ENCODE measurements at regions not wholly inside any gene's neighbourhood (a gene's known extent, or its start where the extent isn't known, plus 50 kb on each side); places are given as distances from the start of the nearest gene placed in this dataset.

DNA sequence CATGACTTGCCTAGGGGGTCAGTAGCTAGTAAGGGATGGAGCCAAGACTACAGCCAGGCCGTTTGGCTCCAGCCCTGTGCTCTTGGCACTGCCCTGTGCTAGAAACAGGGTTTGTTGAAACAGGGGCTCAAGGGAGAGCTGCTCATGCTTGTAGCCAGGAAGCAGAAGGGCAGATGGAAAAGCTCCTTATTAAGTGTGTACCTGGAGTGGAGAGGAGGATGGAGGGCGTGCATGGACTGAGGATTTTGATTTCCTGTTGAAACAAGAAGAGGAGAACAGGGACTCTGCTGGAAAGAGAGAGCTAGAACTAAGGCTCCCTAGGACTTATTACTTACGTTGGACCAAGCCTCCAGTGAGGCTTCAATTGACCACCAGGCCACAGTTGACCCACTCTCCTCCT is 363.0 kb downstream of the MID1IP1 start:
- in situ Hi-C loops (cut with MboI; ENCODE audit: low sequenced_read_pairs): no loop called here

DNA sequence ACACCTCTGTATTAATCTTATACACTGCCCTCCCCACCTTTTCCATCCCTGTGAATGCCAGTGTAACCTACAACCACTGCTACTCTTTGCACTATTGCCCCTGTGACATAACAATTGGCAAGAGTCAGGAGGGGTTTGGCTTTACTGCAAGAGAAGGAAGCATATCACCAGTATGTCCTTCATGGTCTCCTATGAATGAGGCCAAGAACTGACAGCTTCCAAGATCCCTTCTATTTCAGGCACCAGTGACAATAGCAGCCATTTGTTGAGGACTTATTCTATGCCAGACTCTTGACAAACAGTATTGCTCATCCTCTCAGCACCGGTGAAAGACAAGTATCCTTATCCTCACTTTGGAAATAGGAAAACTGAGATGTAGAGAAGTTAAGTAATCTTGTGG is 363.9 kb downstream of the MID1IP1 start:
- in situ Hi-C loops (cut with MboI; ENCODE audit: low sequenced_read_pairs): no loop called here

DNA sequence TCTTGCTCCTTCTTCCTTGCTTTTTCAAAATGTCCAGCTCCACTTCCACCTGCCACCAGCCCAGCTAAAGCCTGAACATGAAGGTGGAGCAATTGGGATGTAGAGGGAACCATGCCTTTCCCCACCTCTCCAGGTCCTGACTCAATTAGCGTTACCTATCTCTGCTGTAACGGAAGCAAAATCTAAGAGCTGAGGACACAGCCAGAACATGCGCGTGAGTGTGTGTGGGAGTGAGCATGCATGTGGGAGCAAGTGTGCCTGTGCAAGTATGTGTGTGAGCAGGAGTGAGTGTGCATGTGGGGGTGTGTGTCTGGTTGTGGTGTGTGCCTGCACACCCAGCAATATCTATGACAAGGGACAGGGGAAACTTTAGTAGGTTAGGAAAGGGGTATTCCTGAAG is 364.5 kb downstream of the MID1IP1 start:
- in situ Hi-C loops (cut with MboI; ENCODE audit: low sequenced_read_pairs): no loop called here

DNA sequence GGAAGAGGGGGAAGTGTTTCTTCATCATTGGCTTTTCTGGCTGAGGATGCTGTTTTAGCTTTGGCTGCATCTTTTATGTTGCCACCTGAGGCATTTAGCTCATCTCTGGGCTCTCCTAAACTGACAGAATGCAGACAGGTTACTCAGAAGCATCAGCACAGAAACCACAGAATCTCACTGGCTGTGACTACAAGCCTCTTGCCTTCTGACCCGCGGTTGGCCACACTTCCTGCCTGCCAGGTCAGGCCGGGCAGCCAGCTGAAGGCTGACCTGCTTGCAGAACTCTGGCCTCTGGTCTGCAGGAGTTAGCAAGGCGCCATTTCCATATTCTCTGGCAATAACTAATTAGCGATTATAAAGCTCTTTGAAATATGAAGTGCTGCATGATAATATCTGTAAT is 366.5 kb downstream of the MID1IP1 start:
- in situ Hi-C loops (cut with MboI; ENCODE audit: low sequenced_read_pairs): no loop called here

DNA sequence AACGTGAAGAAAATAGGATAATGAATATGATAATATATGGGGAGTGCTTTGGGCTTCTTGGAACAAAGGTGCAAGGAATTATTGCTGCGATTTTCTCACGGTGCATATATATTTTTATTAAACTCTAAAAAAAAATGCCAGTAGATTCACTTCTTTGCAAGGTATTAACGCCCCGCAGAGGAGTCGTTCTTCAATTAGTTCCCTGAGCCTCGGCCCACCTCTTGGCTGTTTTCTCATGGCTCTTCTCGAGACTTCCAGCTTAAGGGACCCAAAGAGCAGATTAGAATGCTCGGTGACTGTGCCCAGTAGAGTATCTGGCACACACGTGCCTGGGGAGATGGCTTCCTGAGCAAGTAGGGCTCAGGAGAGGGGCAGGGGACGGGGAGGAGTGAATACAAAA is 367.4 kb downstream of the MID1IP1 start:
- in situ Hi-C loops (cut with MboI; ENCODE audit: low sequenced_read_pairs): no loop called here

DNA sequence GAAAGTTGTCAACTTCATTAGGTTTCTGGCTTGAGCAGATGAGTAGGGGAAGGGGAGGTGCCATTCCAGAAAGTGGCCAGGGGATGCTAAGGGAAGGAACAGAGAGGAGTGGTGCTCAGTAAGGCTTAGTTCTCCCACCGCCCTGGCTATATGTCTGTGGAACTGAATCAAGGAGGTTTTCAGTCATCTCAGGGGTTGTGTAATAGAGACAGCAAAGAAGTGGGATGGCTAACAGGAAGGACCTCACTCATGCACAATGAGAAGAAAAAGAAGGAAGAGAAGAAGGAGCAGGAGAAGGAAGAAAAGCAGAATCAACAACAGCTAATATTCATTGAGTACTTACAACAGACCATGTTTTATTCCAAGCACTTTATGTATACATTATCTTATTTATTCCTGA is 368.7 kb downstream of the MID1IP1 start:
- in situ Hi-C loops (cut with MboI; ENCODE audit: low sequenced_read_pairs): no loop called here

DNA sequence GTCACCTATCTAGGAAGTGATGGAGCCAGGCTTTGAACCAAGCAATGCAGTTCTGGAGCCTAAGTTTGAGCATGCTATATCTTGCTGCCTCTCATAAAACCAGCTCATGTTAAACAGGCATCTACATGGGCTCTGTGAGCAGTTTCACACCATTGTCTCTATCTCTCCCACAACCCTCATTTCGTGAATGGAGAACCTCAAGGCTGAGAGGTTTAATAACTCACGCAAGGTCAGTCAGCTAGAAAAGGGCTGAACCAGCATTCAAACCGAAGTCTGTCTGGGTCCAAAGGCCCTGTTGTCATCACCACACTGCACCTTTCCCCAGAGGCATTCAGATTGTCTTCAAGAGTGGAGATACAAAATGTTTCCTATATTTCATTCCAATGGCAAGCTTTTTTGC is 369.2 kb downstream of the MID1IP1 start:
- in situ Hi-C loops (cut with MboI; ENCODE audit: low sequenced_read_pairs): no loop called here

DNA sequence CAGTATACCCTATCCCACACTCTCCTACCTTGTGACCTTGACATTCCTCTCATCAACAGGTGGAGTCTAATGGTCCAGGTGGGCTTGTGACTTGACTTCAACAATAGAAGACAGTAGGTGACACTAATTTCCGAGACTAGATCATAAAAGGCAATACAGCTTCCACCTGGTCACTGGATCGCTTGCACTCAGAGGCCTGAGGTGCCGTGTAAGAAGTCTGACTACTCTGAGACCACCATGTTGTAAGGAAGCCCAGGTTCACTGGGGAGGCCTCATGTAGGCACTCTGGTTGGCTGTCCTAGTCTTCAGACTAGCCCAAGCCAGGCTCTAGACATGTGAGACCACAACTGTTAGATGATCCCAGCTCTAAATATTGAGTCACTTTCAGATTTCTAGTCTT is 370.4 kb downstream of the MID1IP1 start:
- in situ Hi-C loops (cut with MboI; ENCODE audit: low sequenced_read_pairs): no loop called here

DNA sequence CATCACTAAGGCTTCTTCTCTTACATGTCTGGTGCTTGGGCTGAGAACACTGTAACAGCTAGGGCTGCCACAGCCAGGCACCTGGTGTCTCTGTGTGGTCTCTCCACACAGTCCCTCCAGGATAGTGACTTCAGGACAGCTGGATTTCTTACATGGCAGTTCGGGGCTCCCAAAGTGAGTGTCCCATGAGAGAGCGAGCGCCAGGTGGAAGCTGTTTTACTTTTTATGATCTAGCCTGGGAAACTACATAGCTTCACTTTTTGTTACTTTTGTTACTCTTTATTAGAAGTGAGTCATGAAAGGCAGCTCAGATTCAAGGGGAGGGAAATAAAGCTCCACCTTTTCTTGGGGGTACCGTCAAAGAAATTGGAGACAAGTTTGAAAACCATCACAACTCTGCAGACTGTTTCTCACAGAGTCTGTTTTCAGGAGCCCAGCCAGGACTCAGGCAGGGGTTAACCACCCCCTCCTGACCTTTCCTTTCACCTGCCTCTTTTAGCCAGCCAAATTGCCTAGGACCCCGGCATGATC is 373.0 kb downstream of the MID1IP1 start:
- in situ Hi-C loops (cut with MboI; ENCODE audit: low sequenced_read_pairs): no loop called here

DNA sequence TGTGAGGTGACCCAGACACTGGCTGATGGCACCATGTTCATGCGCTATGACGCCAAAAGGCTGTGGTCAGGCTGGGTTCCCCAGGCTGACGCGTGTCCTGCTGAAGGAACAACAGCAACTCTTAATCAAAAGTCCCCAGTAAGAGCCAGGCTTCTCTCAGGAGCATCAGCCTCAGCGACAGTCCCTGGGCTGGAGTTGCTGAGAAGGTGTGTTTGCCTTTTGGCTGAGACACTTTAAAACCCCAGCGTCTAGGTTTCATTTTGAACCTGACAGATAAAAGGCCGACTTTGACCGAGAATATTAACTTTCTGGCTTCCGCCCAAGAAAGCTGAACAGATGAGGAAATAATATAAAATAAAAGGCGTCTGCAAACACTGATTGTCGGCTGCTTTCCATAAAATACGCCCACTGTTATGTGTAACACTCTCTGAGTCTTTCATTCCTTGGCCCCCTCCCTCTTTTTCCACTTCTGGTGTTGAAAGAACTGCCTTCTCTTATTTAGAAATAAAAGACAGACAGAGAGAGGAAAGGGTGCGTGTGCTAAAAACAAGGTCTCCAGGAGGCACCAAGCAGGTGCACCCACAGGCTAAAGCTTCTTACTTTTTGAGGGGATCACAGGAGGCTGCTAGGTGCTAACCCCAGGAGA is 373.6 kb downstream of the MID1IP1 start:
- in situ Hi-C loops (cut with MboI; ENCODE audit: low sequenced_read_pairs): no loop called here

DNA sequence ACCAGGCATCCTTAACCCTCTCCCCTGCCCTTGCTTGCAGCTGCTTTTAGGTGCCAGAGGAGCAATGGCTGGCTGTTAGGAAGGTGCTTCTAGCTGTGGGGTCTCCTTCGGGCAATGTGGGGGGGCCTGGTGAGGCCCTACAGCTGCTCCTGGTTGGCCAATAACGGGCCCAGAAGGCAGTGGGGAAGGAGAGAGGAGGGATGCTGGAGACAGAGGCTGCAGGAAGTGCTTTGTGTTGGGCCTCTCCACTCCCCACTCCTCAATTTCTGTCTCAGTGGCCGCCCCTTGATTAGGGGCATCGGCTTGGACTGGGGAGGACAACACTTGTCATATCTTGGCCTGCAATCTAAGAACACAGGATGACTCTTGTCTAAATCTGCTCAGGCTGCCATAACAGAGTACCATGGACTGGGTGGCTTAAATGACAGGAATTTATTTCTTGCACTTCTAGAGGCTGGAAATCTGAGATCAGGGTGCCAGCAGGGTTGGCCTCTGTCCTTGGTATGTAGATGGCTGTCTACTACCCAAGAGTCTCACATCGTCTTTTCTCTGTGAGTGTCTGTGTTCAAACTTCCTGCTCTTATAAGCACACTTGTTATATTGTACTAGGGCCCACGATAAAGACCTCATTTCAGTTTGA is 374.3 kb downstream of the MID1IP1 start:
- in situ Hi-C loops (cut with MboI; ENCODE audit: low sequenced_read_pairs): no loop called here

DNA sequence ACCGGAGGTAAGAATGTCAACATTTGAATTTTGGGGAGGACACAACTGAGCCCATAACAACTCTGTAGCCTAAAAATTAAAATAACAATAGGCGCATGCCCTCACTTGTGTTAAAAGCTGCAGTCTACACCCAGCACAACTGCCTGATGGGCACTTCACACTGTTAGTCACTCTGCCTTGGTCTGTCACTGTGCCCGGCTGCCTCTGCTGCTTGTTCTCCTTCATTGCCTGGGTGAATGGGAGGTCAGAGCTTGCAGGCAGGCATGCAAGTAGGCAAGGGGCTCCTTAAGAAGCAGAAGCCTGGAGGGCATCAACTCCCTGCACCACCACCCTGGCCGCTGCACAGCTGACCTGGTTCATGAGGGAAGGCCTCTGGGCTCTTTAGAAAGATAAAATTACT is 374.8 kb downstream of the MID1IP1 start:
- in situ Hi-C loops (cut with MboI; ENCODE audit: low sequenced_read_pairs): no loop called here

DNA sequence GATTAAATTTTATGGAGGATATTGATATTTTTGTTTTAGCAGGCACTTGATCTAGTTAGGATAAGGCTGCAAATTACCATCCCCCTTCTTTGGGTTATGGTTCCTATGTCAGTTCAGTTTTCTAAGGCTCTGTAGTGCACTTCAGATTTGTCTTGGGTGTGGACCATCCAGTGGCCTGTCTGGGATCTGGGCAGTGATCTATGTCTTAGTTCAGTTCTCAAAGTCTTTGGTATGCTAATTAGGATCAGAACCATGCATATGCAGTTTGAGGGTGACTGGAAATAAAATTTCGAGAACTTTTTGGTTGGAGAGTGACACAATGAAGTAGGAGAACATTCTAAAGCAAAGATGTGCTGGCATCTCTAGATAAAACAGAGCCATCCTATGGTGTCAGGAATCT is 388.2 kb downstream of the MID1IP1 start:
- in situ Hi-C loops (cut with MboI; ENCODE audit: low sequenced_read_pairs): no loop called here

DNA sequence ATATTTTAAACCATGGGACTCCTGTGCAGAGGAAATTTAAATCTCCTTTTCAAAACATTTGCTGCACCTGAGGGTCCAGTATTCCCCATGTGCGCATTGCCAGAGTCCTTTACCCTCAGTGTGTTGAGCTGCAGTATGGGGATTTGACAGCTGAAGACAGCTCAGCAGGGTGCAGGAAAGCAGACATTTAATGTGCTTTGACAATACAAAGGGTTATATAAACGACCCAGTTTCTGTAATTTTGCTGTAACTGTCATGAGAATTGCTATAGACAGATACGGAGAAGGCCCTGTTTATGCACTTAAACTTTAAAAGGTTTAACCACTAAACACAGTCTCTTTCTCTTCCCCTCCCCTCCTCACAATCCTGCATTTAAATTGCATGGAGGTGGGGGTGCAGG is 393.4 kb downstream of the MID1IP1 start:
- in situ Hi-C loops (cut with MboI; ENCODE audit: low sequenced_read_pairs): no loop called here

DNA sequence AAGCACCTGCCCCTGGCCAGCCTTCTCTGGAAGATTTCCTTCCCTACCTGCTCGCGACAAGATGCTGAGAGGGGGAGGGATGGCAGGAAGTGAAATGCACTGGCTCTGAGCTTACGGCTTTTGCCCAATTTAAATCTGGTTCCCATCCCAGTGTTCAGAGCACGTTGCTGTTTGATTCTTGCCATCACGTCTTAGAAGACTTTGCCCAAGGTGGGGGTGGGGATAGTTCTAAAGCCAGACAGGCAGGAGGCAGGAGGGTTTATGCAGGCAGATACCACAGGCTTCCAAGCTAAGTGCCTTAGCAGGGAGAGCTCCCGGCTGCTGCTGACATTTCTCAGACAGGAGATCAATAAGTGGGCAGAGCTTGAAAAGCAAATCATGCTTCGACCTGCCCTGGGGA is 393.9 kb downstream of the MID1IP1 start:
- in situ Hi-C loops (cut with MboI; ENCODE audit: low sequenced_read_pairs): no loop called here

DNA sequence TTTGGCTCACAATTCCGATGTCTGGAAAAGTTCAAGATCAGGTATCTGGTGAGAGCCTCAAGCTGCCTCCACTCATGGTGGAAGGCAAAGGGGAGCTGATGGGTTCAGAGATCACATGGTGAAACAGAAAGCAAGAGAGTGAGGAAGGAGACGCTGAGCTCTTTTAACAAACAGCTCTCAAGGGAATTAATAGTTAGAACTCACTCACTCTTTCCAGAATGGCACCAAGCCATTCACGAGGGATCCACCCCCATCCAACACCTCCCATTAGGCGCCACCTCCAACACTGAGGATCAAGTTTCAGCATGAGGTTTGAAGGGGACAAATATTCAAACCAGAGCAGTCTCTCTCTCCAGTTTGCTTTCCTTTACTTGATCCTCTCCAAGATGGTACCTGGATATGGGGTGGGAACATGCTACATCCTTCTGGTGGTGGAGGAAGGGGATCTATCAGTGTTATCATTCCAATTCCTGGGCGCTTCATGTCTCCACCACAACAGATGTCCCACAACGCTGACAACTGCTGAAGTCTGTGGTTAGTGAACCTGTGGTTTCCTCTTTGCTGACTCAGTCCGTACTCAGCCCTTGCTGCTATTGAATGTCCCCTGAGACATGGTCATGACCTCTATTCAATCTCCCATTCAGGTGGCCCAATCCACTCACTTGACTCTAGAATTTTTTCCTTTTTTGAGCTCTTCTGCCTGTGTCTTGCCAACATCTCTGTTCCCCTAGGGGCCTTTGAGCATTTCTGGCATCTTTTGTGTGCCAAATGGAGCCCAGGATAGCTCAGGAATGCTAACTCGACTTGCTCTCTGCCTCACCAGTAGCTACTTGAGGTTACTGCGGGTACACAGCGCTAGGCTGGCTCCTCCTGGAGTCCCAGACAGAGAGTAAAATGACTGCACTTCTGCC is 395.2 kb downstream of the MID1IP1 start:
- in situ Hi-C loops (cut with MboI; ENCODE audit: low sequenced_read_pairs): no loop called here

DNA sequence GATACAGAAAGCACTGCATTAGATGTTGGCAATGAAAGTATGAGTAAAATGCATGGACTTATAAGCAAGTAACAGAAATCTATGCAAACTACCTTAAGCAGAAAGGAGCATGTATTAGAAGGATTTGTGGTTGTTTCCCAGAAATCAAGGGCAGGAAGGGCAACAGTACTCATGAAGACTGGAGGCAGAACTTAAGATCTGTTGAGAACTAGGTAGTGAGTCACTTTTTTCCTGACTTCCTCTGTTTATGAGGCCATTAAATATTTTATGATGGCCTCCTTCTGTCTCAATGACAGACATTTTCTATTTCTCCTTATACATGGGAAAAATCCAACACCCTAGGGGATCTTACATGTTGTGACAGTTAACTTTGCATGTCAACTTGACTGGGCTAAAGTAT is 398.2 kb downstream of the MID1IP1 start:
- in situ Hi-C loops (cut with MboI; ENCODE audit: low sequenced_read_pairs): no loop called here

DNA sequence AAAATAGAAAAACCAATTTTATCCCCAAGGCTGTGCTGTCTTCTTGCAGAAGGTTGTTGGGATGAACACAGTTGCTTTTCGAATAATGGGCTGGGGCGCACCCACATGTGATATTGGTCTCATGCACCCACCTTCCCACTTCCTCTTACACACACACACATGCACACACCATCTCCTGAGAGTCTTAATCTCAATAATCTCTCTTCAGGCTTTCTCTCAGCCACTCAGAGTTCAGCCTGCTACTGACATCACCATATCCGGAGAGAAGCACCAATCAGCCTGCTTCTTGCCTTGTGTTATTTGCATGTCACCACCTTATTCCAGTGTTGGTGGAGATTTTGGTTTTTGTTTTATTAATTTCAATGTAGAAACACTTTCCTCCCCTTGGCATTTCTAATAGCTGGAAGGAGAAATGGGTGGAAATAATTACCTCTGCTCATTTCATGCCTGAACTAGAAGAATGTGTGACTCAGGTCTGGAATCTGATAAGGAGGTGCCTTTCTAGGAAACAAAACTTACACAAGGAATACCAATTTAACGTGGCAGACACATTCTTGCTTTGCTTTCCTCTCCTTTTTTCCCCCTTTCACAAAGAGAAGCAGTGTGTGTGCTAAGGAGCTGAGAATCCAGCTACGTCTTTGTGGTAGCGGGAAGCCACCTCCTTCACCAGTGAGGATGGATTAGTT is 400.2 kb downstream of the MID1IP1 start:
- in situ Hi-C loops (cut with MboI; ENCODE audit: low sequenced_read_pairs): no loop called here

DNA sequence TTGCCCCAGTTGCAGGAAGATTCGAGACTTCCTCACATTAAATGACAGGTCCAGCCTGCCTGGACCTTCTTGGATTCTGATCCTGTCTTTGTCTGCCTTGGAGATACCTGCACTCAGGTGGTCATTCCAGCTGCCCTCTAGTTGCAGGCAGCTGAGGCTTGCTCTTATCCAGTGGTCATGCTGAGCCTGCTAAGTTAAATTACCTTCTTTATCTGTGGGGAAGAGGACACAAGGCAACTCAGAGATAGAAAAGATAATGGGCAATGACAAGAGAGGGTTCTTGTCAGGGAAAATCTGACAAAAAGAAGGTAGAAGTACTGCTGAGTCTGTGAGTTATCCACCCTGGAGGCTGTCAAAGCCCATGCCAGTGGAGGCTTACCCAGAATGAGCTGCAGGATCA is 401.4 kb downstream of the MID1IP1 start:
- in situ Hi-C loops (cut with MboI; ENCODE audit: low sequenced_read_pairs): no loop called here

DNA sequence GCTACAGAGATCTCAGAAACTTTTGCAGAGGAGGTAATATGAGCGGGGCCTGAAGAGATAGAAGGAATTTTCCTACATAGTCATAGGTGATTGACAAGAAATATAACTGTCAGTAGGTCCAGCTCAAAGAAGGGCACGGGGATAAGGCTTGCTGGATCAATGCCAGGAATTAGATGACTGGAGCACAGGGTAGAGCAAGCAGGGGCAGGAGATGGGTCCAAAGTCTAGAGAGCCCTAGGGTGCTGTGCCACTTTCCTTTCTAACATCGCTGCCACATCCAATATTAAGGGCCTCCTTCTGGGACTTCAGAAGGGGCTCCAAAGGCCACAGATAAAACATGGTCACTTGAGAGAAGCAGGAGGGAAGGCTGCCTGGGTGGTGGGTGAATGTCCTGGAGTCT is 402.2 kb downstream of the MID1IP1 start:
- in situ Hi-C loops (cut with MboI; ENCODE audit: low sequenced_read_pairs): no loop called here

DNA sequence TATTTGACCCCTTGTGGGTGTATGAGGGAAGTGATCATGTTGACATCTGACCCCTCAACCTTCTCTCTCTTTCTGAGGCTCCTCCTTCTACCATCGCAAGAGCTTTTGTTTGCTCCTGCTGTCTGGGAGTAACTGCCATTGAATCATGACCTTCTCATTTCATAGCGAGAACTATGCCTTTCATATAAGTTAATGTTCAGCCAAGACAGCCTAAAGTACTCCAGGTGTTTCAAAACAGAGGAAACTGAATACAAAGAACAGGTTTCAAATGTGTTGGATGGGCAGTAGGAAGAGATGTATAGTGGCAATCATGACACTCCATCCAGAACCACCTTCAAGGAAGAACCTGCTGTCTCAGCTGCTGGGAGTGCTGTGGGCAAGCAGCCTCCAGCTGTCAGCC is 403.1 kb downstream of the MID1IP1 start:
- in situ Hi-C loops (cut with MboI; ENCODE audit: low sequenced_read_pairs): no loop called here

Measured in HL-60/S4 treated with retinoic acid at 250 ng/mL for 4 days and 3 days (cell line).